GM18519 (cell line): ENCODE measurements at regions not wholly inside any gene's neighbourhood (a gene's known extent, or its start where the extent isn't known, plus 50 kb on each side); places are given as distances from the start of the nearest gene placed in this dataset.
"Not testable (repeated sequence)": the region's sequence is repeated elsewhere in the genome, so short reads cannot be mapped to it uniquely, and the experiment has no call there.

ENCODE experiments used
- ATAC-seq: cut with Tn5 transposase; IDR thresholded peaks from one replicate; pipeline ENCODE4 v1.9.1; 2021; ENCODE audit warnings: mild to moderate bottlenecking, moderate library complexity; ENCODE audit not compliant: unreplicated experiment, low FRiP score

- not testable (repeated sequence) for ATAC-seq
Measured at GRCh38 chr5:121064241-121064640, 600.1 kb downstream of the PRR16 start.

GRCh38 chr5:121086671-121087070 lies 622.6 kb downstream of the PRR16 start:
- no peak for ATAC-seq

- ATAC-seq: no peak
Measured at GRCh38 chr5:121087560-121087959, 623.5 kb downstream of the PRR16 start.

- no peak for ATAC-seq
Measured at GRCh38 chr5:121088341-121088740, 624.2 kb downstream of the PRR16 start.

GRCh38 chr5:121090822-121091221 lies 626.7 kb downstream of the PRR16 start:
- no peak for ATAC-seq

- ATAC-seq: no peak
Measured at GRCh38 chr5:121100931-121101330, 636.8 kb downstream of the PRR16 start.

GRCh38 chr5:121105921-121106320 lies 641.8 kb downstream of the PRR16 start:
- no peak for ATAC-seq

- ATAC-seq: not testable (repeated sequence)
Measured at GRCh38 chr5:121106721-121107690, 642.9 kb downstream of the PRR16 start.

DNA sequence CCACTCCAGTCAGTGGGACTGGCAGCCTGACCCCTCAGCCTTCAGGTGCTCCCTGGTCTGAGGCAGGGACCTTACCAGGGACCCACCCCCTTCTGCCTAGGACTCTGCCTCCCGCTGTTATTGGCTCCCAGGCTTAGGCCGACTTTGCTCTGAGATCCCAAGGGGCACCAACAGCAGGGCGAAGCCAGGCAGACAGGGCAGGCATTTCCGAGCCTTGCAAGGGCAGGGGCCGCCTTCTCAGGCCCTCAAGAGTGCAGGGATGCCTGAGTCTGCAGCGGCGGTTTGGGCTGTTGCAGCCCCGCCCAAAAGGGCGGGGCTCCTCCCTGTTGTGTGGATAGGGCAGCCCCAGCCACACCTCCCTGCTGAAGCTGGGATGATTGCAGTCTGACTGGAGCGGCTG lies 644.6 kb downstream of the PRR16 start:
- ATAC-seq: no peak

DNA sequence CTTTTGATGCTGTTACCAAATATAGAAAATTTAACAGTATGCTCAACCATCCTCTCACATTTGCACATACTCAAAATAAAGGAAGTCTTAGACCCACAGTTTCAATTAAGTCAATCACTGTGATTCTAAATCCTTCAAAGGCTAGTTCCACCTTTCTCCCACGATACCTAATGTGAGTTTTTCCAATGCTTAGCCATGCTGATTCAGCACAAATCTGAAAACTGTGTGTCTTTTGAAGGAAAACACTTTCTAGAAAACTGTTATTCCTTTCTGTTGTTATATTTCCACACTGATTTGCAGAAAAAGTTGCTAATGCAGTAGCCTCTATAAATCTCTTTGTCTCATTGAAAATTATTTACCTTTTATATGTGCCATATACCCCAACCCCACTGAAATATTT lies 645.7 kb downstream of the PRR16 start:
- ATAC-seq: no peak

DNA sequence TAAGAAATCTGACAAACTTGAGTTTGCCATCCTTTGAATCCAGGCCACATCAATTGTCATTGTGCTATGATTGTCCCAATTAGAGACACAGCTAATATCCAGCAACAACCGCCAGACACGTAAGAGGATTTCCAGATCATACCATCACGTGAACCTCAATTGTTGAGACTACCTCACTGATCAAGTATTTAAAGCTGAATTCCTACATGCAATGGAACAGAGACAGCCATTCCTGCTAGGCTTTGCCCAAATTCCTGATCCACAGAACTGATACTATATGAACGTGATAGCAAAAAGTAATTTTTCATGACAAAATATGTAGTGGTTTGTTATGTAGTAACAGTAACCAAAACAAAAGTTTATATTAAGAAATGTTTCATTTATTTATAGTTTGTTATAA lies 657.7 kb downstream of the PRR16 start:
- ATAC-seq: no peak

- no peak for ATAC-seq
Measured at GRCh38 chr5:121138495-121138907, 674.4 kb downstream of the PRR16 start.

GRCh38 chr5:121138952-121139351 lies 674.9 kb downstream of the PRR16 start:
- no peak for ATAC-seq

DNA sequence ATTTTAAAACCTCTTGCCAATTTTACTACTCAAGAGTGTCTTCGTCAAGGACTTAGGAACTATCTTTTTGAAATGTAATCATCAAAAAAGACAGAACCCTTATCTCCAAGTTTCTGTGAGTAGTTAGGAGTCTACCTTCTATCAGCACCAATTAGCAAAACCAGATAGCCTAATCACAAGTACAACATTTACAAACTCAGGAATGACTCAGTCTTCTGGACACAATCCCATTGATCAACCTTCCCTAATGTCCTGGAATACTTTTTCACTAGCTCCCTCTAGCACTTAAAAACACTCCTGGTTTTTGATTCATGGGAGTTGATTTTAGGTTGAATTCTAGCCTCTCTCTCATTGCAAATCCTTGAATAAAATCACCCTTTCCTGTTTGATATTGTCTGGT lies 680.7 kb downstream of the PRR16 start:
- no peak for ATAC-seq

DNA sequence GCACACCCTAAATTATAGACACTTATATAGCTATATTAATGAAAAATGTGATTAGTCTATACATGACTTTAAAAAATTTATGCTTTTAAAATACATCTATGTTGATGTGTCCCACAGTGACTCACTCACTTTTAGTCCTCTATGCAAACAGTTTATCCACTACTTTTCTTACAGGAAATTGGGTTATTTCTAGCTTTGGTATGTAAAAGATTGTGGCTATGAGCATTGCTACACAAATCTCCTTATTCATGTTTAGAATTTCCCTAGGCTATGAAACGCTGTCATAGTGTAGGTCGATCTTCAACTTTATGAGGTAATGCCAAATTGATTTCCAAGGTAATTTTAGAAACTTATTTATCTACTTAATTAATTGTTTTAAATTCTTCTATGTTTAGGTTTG lies 687.4 kb downstream of the PRR16 start:
- no peak for ATAC-seq

DNA sequence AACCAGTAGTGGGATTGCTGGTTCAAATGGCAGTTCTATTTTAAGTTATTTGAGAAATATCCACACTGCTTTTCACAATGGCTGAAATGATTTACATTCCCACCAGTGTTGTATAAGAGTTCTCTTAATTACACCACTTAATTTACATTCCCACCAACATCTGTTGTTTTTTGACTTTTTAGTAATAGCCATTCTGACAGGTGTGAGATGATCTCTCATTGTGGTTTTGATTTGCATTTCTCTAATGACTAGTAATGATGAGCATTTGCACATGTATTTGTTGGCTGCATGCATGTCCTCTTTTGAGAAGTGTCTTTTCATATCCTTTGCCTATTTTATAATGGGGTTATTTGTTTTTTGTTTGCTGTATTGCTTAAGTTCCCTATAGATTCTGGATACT lies 688.3 kb downstream of the PRR16 start:
- no peak for ATAC-seq

GRCh38 chr5:121156565-121156964 lies 692.5 kb downstream of the PRR16 start:
- no peak for ATAC-seq

- no peak for ATAC-seq
Measured at GRCh38 chr5:121158451-121158850, 693.2 kb upstream of the FTMT start.

- no peak for ATAC-seq
Measured at GRCh38 chr5:121160591-121160990, 691.1 kb upstream of the FTMT start.

GRCh38 chr5:121164632-121165031 lies 687.0 kb upstream of the FTMT start:
- ATAC-seq: no peak

DNA sequence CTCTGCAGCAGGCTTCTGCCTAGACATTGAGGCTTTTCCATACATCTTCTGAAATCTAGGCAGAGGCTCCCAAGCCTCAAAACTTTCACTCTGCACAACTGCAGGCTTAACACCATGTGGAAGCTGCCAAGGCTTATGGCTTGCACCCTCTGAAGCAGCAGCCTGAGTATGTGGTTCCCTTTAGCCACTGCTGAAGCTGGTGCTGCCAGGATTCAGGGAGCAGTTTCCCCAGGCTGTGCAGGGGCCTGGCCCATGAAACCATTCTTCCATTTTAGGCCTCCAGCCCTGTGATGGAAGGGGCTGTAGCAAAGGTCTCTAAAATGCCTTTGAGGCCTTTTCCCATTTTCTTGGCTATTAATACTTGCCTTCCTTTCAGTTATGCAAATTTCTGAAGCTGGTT lies 680.3 kb upstream of the FTMT start:
- no peak for ATAC-seq

GRCh38 chr5:121171834-121172233 lies 679.8 kb upstream of the FTMT start:
- no peak for ATAC-seq
